ENCODE measurements at regions not wholly inside any gene's neighbourhood (a gene's known extent, or its start where the extent isn't known, plus 50 kb on each side); places are given as distances from the start of the nearest gene placed in this dataset.

- no peaks in the 10 kb centered on the region for H3K27me3 ChIP-seq (ENCODE audit: insufficient read depth, low read length)
- no peaks in the 10 kb centered on the region for H3K23me2 ChIP-seq (ENCODE audit: insufficient read length, low read depth, low read length, poor library complexity, severe bottlenecking)
- H2AFZ ChIP-seq (ENCODE audit: low read length) = no peak overlapping the region
- no peak overlapping the region for H2BK15ac ChIP-seq (ENCODE audit: low read depth, low read length)
- no peak overlapping the region for H3K56ac ChIP-seq (ENCODE audit: insufficient read length, low read depth, low read length)
- H3K4me1 ChIP-seq (ENCODE audit: insufficient read depth, low read length) = no peaks in the 10 kb centered on the region
- H4K20me1 ChIP-seq (ENCODE audit: control insufficient read depth, insufficient read depth, insufficient read length) = no peaks in the 10 kb centered on the region
- H3K4me2 ChIP-seq (ENCODE audit: insufficient read depth, insufficient read length, low read length) = no peak overlapping the region
- Mint-ChIP-seq H3K27ac (no peak overlapping the region), H3K27me3 (ENCODE audit: low read depth) (no peaks in the 10 kb centered on the region), H3K4me1 (peaks cover 0 to 2% of the 10 kb centered on the region in 2 experiments; a peak in 1 of 4 replicates), H3K4me3 (no peak overlapping the region), H3K9me3 (no peaks in the 10 kb centered on the region), H3K36me3 (ENCODE audit: insufficient read depth in 1 of 3, low read depth in 3 of 3) (no peaks in the 10 kb centered on the region)
- H3K9me3 ChIP-seq (ENCODE audit: control insufficient read depth, low read depth, low read length) = no peaks in the 10 kb centered on the region
- no peaks in the 10 kb centered on the region for H3K79me2 ChIP-seq (ENCODE audit: insufficient read depth, low read length)
- no peak overlapping the region for H2BK20ac ChIP-seq (ENCODE audit: low read depth, low read length, poor library complexity, severe bottlenecking)
- H3K9ac ChIP-seq (ENCODE audit: extremely low read depth, insufficient read length, low read length) = no peak overlapping the region
- H2AK5ac ChIP-seq (ENCODE audit: insufficient read length, low read length) = no peak overlapping the region
- no peaks in the 10 kb centered on the region for H3K79me1 ChIP-seq (ENCODE audit: insufficient read depth, low read depth, low read length, poor library complexity, severe bottlenecking)
- no peak overlapping the region for H2BK12ac ChIP-seq (ENCODE audit: insufficient read length, low read depth, low read length)
- no peak for DNase-seq
- H4K8ac ChIP-seq (replicated peaks; ENCODE audit: insufficient read length, low read depth, low read length) = no peak overlapping the region
- H3K18ac ChIP-seq (ENCODE audit: insufficient read length, low read depth, low read length) = no peak overlapping the region
- no peak overlapping the region for H3K4ac ChIP-seq (ENCODE audit: low read depth, low read length)
- H3K27ac ChIP-seq (ENCODE audit: insufficient read length, low read depth, low read length) = no peak overlapping the region
- H3K23ac ChIP-seq (ENCODE audit: insufficient read length, low read depth, low read length) = no peak overlapping the region
- no peak overlapping the region for H4K5ac ChIP-seq (ENCODE audit: insufficient read length, low read depth, low read length)
- H2BK120ac ChIP-seq (ENCODE audit: low read depth, low read length, poor library complexity, severe bottlenecking) = no peak overlapping the region
- H4K91ac ChIP-seq (ENCODE audit: insufficient read length, low read depth, low read length) = no peak overlapping the region
- H3T11ph ChIP-seq (ENCODE audit: low read length) = no peak overlapping the region
- no peak overlapping the region for H3K14ac ChIP-seq (ENCODE audit: insufficient read depth, low read length)
- H2BK5ac ChIP-seq (ENCODE audit: insufficient read length, low read length) = no peak overlapping the region
- no CpG with 5 or more reads among the region's 5 CpGs for WGBS (ENCODE audit: extremely low coverage, insufficient read length, low lambda C conversion rate)
- TF ChIP-seq CTCF (conservative IDR thresholded peaks at IDR 0.05) = no peak
These were observed 526.3 kb downstream of the SOX5 start for GRCh38 chr12:23423097-23423687.
